Peyer's patch (tissue), 4 donors: ENCODE measurements at regions not wholly inside any gene's neighbourhood (a gene's known extent, or its start where the extent isn't known, plus 50 kb on each side); places are given as distances from the start of the nearest gene placed in this dataset.
"Not testable (repeated sequence)": the region's sequence is repeated elsewhere in the genome, so short reads cannot be mapped to it uniquely, and the experiment has no call there.

Experiments
- DNase-seq, 3 donors: peaks; one replicate each; pipeline ENCODE4 v3.0.0-alpha.2; 2017 to 2019
- H3K27ac ChIP-seq, 4 donors: fragments of 200-600 bp; sonication (generic); one replicate each; pipeline ENCODE4 v1.5.1; 2016 to 2019
- H3K27me3 ChIP-seq, 2 donors: fragments of 200-600 bp; sonication (generic); one replicate each; pipeline ENCODE4 v1.5.1; 2019
- H3K36me3 ChIP-seq, 3 donors: fragments of 200-600 bp; sonication (generic); one replicate each; pipeline ENCODE4 v1.5.1; 2016 to 2019
- H3K4me1 ChIP-seq, 4 donors: fragments of 200-600 bp; sonication (generic); one replicate each; pipeline ENCODE4 v1.5.1; 2016 to 2019
- H3K4me3 ChIP-seq, 4 donors: fragments of 200-600 bp; sonication (generic); 1 replicate in 3 of 4; 2 replicates in 1 of 4; pipeline ENCODE4 v1.5.1; 2016 to 2019; ENCODE audit warnings: mild to moderate bottlenecking in 1 of 4
- H3K9me3 ChIP-seq, 4 donors: fragments of 200-600 bp; sonication (generic); one replicate each; pipeline ENCODE4 v1.5.1; 2016 to 2019; ENCODE audit warnings: mild to moderate bottlenecking in 1 of 4
- CTCF ChIP-seq, 6 experiments: fragments of 450-650 bp in 4 of 6; fragments of 200-600 bp in 2 of 6; sonication (generic) in 1 of 6; IDR thresholded peaks; one replicate each; pipeline ENCODE4 v1.5.1; 2017 to 2019; ENCODE audit warnings: antibody characterized with exemption in 6 of 6, mild to moderate bottlenecking in 3 of 6, moderate library complexity in 1 of 6
- POLR2A ChIP-seq, 2 donors: fragments of 450-650 bp; IDR thresholded peaks; one replicate each; pipeline ENCODE4 v1.5.1; 2017; ENCODE audit warnings: antibody characterized with exemption in 2 of 2, mild to moderate bottlenecking in 2 of 2, moderate library complexity in 2 of 2

GRCh38 chr19:28436320-28436719 is 776.6 kb downstream of the UQCRFS1 start:
- Histone ChIP-seq H3K4me3 (no peak overlapping the region), H3K27me3 (no peaks in the 10 kb centered on the region), H3K36me3 (no peaks in the 10 kb centered on the region), H3K9me3 (no peaks in the 10 kb centered on the region), H3K4me1 (no peaks in the 10 kb centered on the region), H3K27ac (no peak overlapping the region)
- DNase-seq: no peak
- TF ChIP-seq CTCF (IDR thresholded peaks at IDR 0.05) (no peak), POLR2A (IDR thresholded peaks at IDR 0.05) (no peak)

GRCh38 chr19:28435551-28436271 is 777.2 kb downstream of the UQCRFS1 start:
- Histone ChIP-seq H3K4me3 (no peak overlapping the region), H3K4me1 (no peaks in the 10 kb centered on the region), H3K9me3 (no peaks in the 10 kb centered on the region), H3K36me3 (no peaks in the 10 kb centered on the region), H3K27me3 (no peaks in the 10 kb centered on the region), H3K27ac (no peak overlapping the region)
- no peak for TF ChIP-seq POLR2A (IDR thresholded peaks at IDR 0.05)
- TF ChIP-seq CTCF (IDR thresholded peaks at IDR 0.05): no peak
- DNase-seq: no peak

DNA sequence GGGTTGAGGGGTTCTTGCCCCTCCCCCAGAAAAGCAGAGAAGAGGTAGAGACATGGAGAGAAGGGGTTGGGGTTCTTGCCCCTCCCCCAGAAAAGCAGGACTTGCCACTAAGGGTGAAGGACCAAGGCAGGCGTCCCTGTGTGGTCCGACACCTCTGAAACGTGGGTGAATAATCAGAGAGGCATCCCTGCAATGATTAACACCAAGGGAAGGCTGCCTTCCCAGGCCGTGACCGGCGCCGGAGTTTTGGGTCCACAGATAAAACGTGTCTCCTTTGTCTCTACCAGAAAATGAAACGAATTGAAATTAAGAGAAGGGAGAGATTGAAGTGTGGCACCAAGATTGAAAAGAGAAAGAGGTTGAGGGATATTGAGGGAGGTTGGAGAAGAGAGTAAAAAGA is 778.2 kb downstream of the UQCRFS1 start:
- not testable (repeated sequence) for H3K27me3 ChIP-seq, H3K36me3 ChIP-seq, H3K4me3 ChIP-seq, H3K4me1 ChIP-seq, H3K9me3 ChIP-seq, DNase-seq, H3K27ac ChIP-seq

- not testable (repeated sequence) for H3K36me3 ChIP-seq, H3K9me3 ChIP-seq, DNase-seq, H3K4me3 ChIP-seq, H3K4me1 ChIP-seq, H3K27me3 ChIP-seq, H3K27ac ChIP-seq
These were observed 778.6 kb downstream of the UQCRFS1 start for GRCh38 chr19:28434365-28434764.

- not testable (repeated sequence) for H3K9me3 ChIP-seq, H3K36me3 ChIP-seq, H3K27me3 ChIP-seq, H3K27ac ChIP-seq, H3K4me3 ChIP-seq, H3K4me1 ChIP-seq, DNase-seq
These were observed 779.8 kb downstream of the UQCRFS1 start for GRCh38 chr19:28433166-28433565.

DNA sequence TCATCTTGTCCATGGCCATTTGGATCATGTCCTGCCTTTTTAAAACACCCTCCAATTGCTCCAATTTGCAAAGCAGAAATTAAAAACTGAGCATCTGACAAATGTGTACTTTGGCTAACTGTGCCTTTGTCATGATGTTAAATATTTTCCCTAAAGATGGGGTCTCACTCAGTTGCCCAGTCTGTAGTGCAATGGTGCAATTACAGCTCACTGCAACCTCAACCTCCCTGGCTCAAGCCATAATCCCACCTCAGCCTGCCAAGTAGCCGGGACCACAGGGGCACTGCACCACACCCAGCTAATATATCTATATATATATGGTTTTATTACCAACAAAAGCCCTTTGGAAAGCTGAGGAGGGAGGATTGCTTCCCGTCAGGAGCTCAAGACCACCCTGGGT is 782.7 kb downstream of the UQCRFS1 start:
- no peaks in the 10 kb centered on the region for H3K4me1 ChIP-seq

GRCh38 chr19:28429356-28429755 is 783.6 kb downstream of the UQCRFS1 start:
- Histone ChIP-seq H3K27ac (no peak overlapping the region), H3K9me3 (no peaks in the 10 kb centered on the region), H3K4me3 (no peak overlapping the region), H3K27me3 (no peaks in the 10 kb centered on the region), H3K36me3 (no peaks in the 10 kb centered on the region), H3K4me1 (no peaks in the 10 kb centered on the region)
- DNase-seq: no peak
- TF ChIP-seq CTCF (IDR thresholded peaks at IDR 0.05) (no peak), POLR2A (IDR thresholded peaks at IDR 0.05) (no peak)

More for the DNA sequence above, 782.7 kb downstream of the UQCRFS1 start:
- H3K27me3 ChIP-seq: no peaks in the 10 kb centered on the region
- DNase-seq: no peak
- TF ChIP-seq CTCF (IDR thresholded peaks at IDR 0.05) (no peak), POLR2A (IDR thresholded peaks at IDR 0.05) (no peak)
- H3K9me3 ChIP-seq: no peaks in the 10 kb centered on the region
- no peaks in the 10 kb centered on the region for H3K36me3 ChIP-seq
- H3K4me3 ChIP-seq: no peak overlapping the region
- H3K27ac ChIP-seq: no peak overlapping the region
